ENCODE measurements at regions not wholly inside any gene's neighbourhood (a gene's known extent, or its start where the extent isn't known, plus 50 kb on each side); places are given as distances from the start of the nearest gene placed in this dataset.

DNA sequence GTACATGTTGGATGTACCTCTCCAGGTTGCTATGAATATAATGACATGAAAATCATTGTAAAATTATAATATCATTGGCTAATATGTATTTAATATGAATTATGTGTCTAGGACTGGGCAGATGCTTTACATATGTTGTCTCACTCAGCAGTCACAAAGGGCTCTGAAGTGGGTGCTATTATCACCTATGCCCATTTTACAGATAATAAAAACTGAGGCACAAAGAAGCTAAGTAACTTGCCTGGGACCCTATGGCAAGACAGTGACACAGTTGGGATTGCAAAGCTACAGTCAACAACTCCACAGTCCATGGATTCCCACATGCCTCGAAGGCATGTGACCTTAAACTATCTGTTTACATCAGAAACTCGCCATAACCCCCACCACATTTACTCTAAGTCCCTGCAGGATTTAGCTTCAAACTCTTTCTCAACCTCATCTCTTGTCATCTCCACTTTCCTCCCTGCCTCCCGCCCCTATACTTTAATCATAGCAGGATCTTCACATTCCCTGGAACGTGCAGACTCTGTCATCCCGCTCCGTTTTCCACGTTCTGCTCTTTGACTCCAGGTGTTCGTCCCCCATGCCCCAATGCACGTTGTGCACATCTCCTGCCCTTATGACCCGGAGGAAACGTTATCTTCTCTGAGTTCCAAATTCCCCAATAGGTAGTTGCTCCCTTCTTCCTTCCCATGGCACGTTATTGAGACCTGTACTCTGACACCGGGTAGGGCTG lies 143.0 kb upstream of the NRIP1 start:
- Histone ChIP-seq H3K79me2 (ENCODE audit: control insufficient read depth, insufficient read depth, low read length) (no peaks in the 10 kb centered on the region), H3K27ac (ENCODE audit: extremely low read depth, low read depth, low read length) (no peak overlapping the region), H4K20me1 (replicated peaks; ENCODE audit: control insufficient read depth, insufficient read depth, low read length) (no peaks in the 10 kb centered on the region), H3K9me3 (replicated peaks; ENCODE audit: control insufficient read depth, insufficient read depth, low read depth, low read length) (no peaks in the 10 kb centered on the region), H3K4me1 (replicated peaks in 1 of 2; ENCODE audit: control insufficient read depth in 2 of 2, insufficient read depth in 2 of 2, low read length in 2 of 2) (no peaks in the 10 kb centered on the region; a peak in 2 of 5 replicates), H3K4me3 (no peak overlapping the region), H3K27me3 (ENCODE audit: control insufficient read depth in 2 of 2, insufficient read depth in 2 of 2, low read length in 2 of 2) (peaks cover 0 to 3% of the 10 kb centered on the region in 2 experiments; a peak in 1 of 5 replicates), H2AFZ (ENCODE audit: low read depth, low read length) (no peak overlapping the region), H3K4me2 (ENCODE audit: insufficient read depth, low read length) (no peak overlapping the region), H3K9me1 (ENCODE audit: control insufficient read depth, insufficient read depth, low read length) (no peaks in the 10 kb centered on the region), H3K9ac (ENCODE audit: insufficient read depth in 1 of 2, low read depth in 2 of 2, low read length in 2 of 2) (no peak overlapping the region), H3K36me3 (ENCODE audit: control insufficient read depth, insufficient read depth, low read length) (no peaks in the 10 kb centered on the region)
- intact Hi-C loops (cut with micrococcal nuclease) (no loop called here), in situ Hi-C loops (cut with MboI) (no loop called here)
- 24% methylated on average over 13 of the region's 13 CpGs for WGBS (ENCODE audit: insufficient coverage, low coverage, missing lambda C conversion rate)
- FAIRE-seq (no peak), DNase-seq (ENCODE audit: extremely low read depth in 1 of 4, low spot score in 3 of 4) (no peak), ATAC-seq (no peak)
- CTCF ChIA-PET (ENCODE audit: low intra/inter-chr PET ratio) = no interaction called here
- POLR2A ChIA-PET = interaction anchor here (1.2 kb wide), 1 partner anchor 13 kb away, joined by 3 read pairs; no protein-coding TSS in a partner anchor
- BruUV-seq (replicated peaks) = no TSS peak
- TF ChIP-seq ARID2 (IDR thresholded peaks at IDR 0.05) (no peak), RBM25 (IDR thresholded peaks at IDR 0.05; ENCODE audit: low read depth, low read length, severe bottlenecking) (peak; percentile 69), ILF3 (IDR thresholded peaks at IDR 0.05; ENCODE audit: borderline replicate concordance) (no peak), ADNP (tag; IDR thresholded peaks at IDR 0.05) (0 out of 2 replicates have a peak, but pooled peaks have one; percentile 26), CTCF (IDR thresholded peaks at IDR 0.05 in 2 of 3, conservative IDR thresholded peaks at IDR 0.05 in 1 of 3; ENCODE audit: insufficient read depth in 2 of 3, low read depth in 1 of 3, low read length in 3 of 3) (no peak)
- TF ChIP-seq, protein P1, sequence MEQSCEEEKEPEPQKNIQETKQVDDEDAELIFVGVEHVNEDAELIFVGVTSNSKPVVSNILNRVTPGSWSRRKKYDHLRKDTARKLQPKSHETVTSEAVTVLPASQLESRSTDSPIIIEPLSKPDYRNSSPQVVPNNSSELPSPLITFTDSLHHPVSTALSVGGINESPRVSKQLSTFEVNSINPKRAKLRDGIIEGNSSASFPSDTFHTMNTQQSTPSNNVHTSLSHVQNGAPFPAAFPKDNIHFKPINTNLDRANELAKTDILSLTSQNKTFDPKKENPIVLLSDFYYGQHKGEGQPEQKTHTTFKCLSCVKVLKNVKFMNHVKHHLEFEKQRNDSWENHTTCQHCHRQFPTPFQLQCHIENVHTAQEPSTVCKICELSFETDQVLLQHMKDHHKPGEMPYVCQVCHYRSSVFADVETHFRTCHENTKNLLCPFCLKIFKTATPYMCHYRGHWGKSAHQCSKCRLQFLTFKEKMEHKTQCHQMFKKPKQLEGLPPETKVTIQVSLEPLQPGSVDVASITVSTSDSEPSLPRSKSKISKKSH (CRISPR knock-in tag; IDR thresholded peaks at IDR 0.05) = no peak
